GM19463 (cell line): ENCODE measurements at regions not wholly inside any gene's neighbourhood (a gene's known extent, or its start where the extent isn't known, plus 50 kb on each side); places are given as distances from the start of the nearest gene placed in this dataset.
"Not testable (repeated sequence)": the region's sequence is repeated elsewhere in the genome, so short reads cannot be mapped to it uniquely, and the experiment has no call there.

ENCODE experiments used
- ATAC-seq: cut with Tn5 transposase; IDR thresholded peaks from one replicate; pipeline ENCODE4 v1.9.1; 2021; ENCODE audit warnings: mild to moderate bottlenecking, moderate library complexity; ENCODE audit not compliant: unreplicated experiment

- ATAC-seq, result no peak
These were observed 225.8 kb upstream of the ARPP21 start for GRCh38 chr3:35413483-35413882.

DNA sequence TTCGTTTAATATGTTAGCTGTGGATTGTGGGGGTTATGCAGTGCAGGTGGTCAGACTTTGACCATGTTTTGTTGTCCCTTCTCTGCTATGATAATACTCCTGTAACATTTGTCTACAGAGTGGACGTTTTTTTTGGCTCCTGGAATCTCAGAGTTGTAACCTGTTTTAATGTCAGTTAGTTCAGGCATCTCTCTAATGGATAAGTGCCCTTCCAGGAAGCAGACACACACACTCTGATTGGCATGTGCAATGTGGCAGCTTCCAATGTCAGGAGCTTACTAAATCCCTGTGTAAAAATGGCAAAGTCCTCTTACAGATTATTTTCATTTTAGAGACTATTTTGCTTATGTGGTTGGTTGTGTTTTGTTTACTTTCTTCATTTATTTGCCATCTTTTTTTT lies 222.2 kb upstream of the ARPP21 start:
- no peak for ATAC-seq

GRCh38 chr3:35422101-35422500 lies 217.2 kb upstream of the ARPP21 start:
- ATAC-seq, result no peak

- ATAC-seq, result no peak
These were observed 216.3 kb upstream of the ARPP21 start for GRCh38 chr3:35422836-35423601.

DNA sequence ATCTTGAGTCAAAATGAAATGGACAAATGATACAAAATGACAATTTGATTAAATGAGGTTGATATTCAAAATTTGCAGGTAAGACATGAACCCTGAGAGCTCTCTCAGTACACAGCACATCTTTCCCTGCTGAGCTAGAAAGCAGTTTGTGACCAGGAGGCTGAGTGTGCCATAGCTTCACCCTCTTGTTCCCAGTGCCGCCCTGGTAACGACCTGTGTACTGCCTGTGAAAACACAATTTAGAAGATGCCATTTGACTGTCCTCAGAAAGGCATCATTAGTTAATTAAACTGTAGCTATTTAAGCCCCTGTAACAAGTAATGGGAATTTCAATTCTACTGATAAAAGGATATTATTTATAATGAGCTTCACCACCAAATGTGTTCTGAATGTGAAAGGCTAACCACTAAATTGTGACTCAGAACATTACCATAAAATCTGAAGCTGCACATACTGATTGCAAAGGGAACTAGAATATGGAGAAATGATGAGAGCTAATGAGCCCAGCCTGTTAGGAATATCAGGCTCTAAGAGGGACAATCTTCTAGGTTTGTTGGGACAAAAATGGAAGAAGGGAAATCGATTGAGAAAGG lies 212.9 kb upstream of the ARPP21 start:
- no peak for ATAC-seq

DNA sequence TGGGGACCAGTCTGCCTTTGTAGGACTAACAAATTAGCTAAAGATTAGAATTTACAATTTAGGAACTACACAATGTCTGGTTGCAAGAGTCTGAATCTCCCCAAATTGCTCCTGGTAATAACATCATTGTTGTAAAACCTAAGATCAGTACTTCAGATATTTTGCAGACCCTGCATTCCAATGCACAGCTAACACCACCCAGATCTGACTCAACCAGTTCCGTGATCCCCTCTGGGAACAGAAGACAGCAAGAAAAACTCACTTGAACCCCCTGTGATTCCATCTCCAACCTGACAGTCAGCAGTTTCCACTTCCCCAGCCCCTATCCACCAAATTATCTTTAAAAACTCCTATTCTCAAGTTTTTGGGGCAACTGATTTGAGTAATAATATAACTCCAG lies 201.9 kb upstream of the ARPP21 start:
- ATAC-seq, result no peak

- no peak for ATAC-seq
These were observed 201.2 kb upstream of the ARPP21 start for GRCh38 chr3:35438101-35438500.

GRCh38 chr3:35439663-35440062 lies 199.7 kb upstream of the ARPP21 start:
- ATAC-seq, result no peak

DNA sequence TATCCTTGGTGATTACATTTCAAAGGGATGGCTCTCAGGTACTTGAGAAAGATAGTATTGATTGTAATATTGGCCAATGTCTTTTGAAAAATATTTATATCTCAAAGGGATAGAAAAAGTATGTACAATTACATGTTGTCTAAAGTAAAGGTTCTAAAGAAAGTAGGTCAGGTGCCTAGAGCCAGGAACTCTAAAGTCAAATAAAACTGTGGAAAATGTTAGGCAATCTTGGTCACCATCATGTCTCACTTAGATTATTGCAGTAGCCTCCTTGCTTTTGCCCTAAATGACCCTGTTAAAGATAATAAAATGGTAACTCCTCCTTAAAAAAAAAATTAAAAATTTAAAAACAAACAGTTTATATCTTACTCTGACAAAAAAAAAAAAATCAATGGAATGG lies 198.5 kb upstream of the ARPP21 start:
- ATAC-seq, result no peak

- ATAC-seq, result no peak
These were observed 192.4 kb upstream of the ARPP21 start for GRCh38 chr3:35446896-35447295.

GRCh38 chr3:35448121-35448520 lies 191.2 kb upstream of the ARPP21 start:
- no peak for ATAC-seq

DNA sequence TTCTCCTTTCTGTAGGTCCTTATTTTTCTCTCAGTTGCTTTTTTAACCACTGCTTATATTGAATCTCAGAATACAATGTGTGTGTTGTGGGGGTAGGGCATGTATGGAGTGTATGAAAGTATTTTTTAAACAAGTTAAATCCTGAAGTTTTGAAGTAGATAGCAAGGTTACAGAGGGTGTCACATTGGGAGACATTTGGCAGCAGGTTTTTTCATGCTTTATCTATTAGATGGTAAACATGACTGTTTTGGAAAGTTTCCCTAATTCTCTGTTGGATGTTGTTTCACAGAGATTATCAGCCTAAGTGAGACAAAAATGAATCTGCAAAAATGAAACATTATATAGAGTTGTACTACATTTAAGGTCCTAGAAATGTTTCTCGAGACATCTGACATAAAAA lies 190.6 kb upstream of the ARPP21 start:
- ATAC-seq, result no peak

DNA sequence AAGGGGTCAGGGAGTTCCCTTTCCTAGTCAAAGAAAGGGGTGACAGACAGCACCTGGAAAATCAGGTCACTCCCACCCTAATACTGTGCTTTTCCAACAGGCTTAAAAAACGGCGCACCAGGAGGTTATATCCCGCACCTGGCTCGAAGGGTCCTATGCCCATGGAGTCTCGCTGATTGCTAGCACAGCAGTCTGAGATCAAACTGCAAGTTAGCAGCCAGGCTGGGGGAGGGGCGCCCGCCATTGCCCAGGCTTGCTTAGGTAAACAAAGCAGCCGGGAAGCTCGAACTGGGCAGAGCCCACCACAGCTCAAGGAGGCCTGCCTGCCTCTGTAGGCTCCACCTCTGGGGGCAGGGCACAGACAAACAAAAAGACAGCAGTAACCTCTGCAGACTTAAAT lies 184.5 kb upstream of the ARPP21 start:
- ATAC-seq, result not testable (repeated sequence)

DNA sequence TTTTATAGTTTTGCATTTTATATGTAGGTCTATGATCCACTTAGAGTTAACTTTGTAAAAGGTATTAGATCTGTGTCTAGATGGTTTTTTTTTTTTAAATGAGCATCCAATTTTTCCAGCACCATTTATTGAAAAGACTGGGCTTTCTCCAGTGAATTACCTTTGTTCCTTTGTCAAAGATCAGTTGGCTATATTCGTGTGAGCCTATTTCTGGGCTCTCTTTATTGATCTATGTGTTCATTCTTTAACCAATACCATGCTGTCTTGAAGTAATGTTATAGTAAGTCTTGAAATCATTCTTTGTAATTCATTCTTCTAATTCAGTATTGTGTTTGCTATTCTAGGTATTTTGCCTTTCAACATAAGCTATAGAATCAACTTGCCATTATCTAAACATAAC lies 165.4 kb upstream of the ARPP21 start:
- no peak for ATAC-seq

GRCh38 chr3:35482566-35482965 lies 156.8 kb upstream of the ARPP21 start:
- not testable (repeated sequence) for ATAC-seq

GRCh38 chr3:35483131-35483530 lies 156.2 kb upstream of the ARPP21 start:
- ATAC-seq, result no peak

- ATAC-seq, result no peak
These were observed 154.3 kb upstream of the ARPP21 start for GRCh38 chr3:35484929-35485530.

GRCh38 chr3:35486295-35486694 lies 153.0 kb upstream of the ARPP21 start:
- no peak for ATAC-seq

- no peak for ATAC-seq
These were observed 151.9 kb upstream of the ARPP21 start for GRCh38 chr3:35487376-35487775.

GRCh38 chr3:35488526-35488925 lies 150.8 kb upstream of the ARPP21 start:
- ATAC-seq, result no peak

DNA sequence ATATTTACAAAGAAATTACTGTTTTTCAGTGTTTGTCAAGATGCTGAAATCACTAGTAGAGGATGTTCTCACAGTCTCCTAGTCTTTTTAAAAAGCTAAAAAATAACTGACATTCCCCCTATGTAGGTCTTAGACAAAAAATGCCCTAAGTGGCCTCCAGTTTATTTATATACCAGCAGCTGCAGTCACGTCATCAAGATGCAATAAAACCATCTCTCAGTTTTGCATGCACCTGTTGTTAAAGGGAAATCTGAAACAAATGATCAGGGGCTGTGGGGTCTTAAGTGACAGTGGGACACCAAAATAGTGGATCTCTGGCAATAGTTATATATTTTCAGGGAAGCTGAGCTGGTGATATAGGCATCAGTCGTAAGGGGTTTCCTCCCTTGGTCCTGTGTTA lies 146.5 kb upstream of the ARPP21 start:
- ATAC-seq, result no peak

DNA sequence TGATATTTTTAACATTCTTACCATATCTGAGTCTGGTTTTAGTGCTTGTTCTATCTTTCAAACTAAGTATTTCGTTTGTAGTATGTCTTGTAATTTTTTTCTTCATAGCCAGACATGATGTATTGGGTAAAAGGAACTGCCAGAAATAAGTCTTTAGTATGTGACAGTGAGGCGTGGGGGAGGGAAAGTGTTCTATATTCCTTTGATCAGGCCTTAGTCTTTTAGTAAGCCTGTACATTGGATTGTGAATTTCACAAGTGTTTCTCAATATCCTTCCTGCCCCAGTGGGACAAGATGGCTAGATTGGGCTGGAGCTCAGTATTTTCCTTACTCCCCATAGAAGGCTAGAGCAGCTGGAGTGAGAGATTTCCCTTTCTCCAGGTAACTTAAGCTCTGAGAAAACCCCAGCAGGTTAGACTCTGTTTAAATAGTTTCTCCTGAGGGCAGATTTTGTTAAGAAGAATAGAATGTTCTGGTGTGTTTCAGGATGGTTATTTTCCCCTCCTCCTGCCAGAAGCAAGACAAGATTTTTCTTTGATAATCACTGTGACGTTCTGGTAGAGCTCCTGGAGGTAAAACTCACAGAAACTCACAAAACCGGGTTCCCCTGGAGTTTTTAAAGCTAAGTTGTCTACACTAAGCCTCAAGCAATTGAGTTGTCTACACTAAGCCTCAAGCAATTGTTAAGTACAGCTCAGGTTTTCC lies 140.7 kb upstream of the ARPP21 start:
- no peak for ATAC-seq
